ENCODE measurements at regions not wholly inside any gene's neighbourhood (a gene's known extent, or its start where the extent isn't known, plus 50 kb on each side); places are given as distances from the start of the nearest gene placed in this dataset.

GRCh38 chr1:83017276-83017675 lies 981.7 kb downstream of the TTLL7 start:
- TF ChIP-seq CTCF (IDR thresholded peaks at IDR 0.05; ENCODE audit: low read length) = no peak
- TF ChIP-seq EZH2 (IDR thresholded peaks at IDR 0.05; ENCODE audit: borderline replicate concordance, low read length) = no peak
- Histone ChIP-seq H3K9ac (ENCODE audit: low read length) (no peak overlapping the region), H3K27me3 (ENCODE audit: insufficient read depth, low read length) (no peaks in the 10 kb centered on the region)

GRCh38 chr1:83016354-83016849 lies 982.5 kb downstream of the TTLL7 start:
- Histone ChIP-seq H3F3A (ENCODE audit: insufficient read depth, low read length) (no peaks in the 10 kb centered on the region), H3K36me3 (ENCODE audit: insufficient read depth, low read length) (no peaks in the 10 kb centered on the region), H2AFZ (ENCODE audit: low read length) (no peak overlapping the region), H3K27me3 (ENCODE audit: insufficient read depth, low read length) (no peaks in the 10 kb centered on the region), H3K4me3 (ENCODE audit: low read depth, low read length, poor library complexity, severe bottlenecking) (no peak overlapping the region), H3K4me2 (ENCODE audit: low read length) (no peak overlapping the region), H3K4me1 (ENCODE audit: insufficient read depth, low read length, severe bottlenecking) (no peaks in the 10 kb centered on the region), H3K9ac (ENCODE audit: low read length) (no peak overlapping the region), H3K79me2 (ENCODE audit: insufficient read depth, low read length) (no peaks in the 10 kb centered on the region), H4K20me1 (ENCODE audit: insufficient read depth, low read length) (no peaks in the 10 kb centered on the region), H3K27ac (ENCODE audit: low read depth, low read length, poor library complexity, severe bottlenecking) (no peak overlapping the region), H3K9me3 (ENCODE audit: low read length) (no peaks in the 10 kb centered on the region), H3K9me2 (ENCODE audit: low read depth, low read length) (no peaks in the 10 kb centered on the region)
- TF ChIP-seq EZH2 (IDR thresholded peaks at IDR 0.05; ENCODE audit: borderline replicate concordance, low read length) (no peak), CTCF (IDR thresholded peaks at IDR 0.05; ENCODE audit: low read length) (no peak)

More at GRCh38 chr1:83017276-83017675, 981.7 kb downstream of the TTLL7 start:
- H4K20me1 ChIP-seq (ENCODE audit: insufficient read depth, low read length) = no peaks in the 10 kb centered on the region
- H3K9me2 ChIP-seq (ENCODE audit: low read depth, low read length) = no peaks in the 10 kb centered on the region
- H3K27ac ChIP-seq (ENCODE audit: low read depth, low read length, poor library complexity, severe bottlenecking) = no peak overlapping the region
- H3K79me2 ChIP-seq (ENCODE audit: insufficient read depth, low read length) = no peaks in the 10 kb centered on the region
- H3F3A ChIP-seq (ENCODE audit: insufficient read depth, low read length) = no peaks in the 10 kb centered on the region
- H3K4me2 ChIP-seq (ENCODE audit: low read length) = no peak overlapping the region
- H3K36me3 ChIP-seq (ENCODE audit: insufficient read depth, low read length) = no peaks in the 10 kb centered on the region
- H2AFZ ChIP-seq (ENCODE audit: low read length) = no peak overlapping the region
- H3K9me3 ChIP-seq (ENCODE audit: low read length) = no peaks in the 10 kb centered on the region
- no peaks in the 10 kb centered on the region for H3K4me1 ChIP-seq (ENCODE audit: insufficient read depth, low read length, severe bottlenecking)
- H3K4me3 ChIP-seq (ENCODE audit: low read depth, low read length, poor library complexity, severe bottlenecking) = no peak overlapping the region

GRCh38 chr1:83015163-83015562 lies 983.8 kb downstream of the TTLL7 start:
- Histone ChIP-seq H3K9me3 (ENCODE audit: low read length) (no peaks in the 10 kb centered on the region), H3K4me3 (ENCODE audit: low read depth, low read length, poor library complexity, severe bottlenecking) (no peak overlapping the region), H3K9me2 (ENCODE audit: low read depth, low read length) (no peaks in the 10 kb centered on the region), H3F3A (ENCODE audit: insufficient read depth, low read length) (no peaks in the 10 kb centered on the region), H2AFZ (ENCODE audit: low read length) (no peak overlapping the region), H3K79me2 (ENCODE audit: insufficient read depth, low read length) (no peaks in the 10 kb centered on the region), H3K27me3 (ENCODE audit: insufficient read depth, low read length) (no peaks in the 10 kb centered on the region), H3K27ac (ENCODE audit: low read depth, low read length, poor library complexity, severe bottlenecking) (no peak overlapping the region), H3K9ac (ENCODE audit: low read length) (no peak overlapping the region), H3K36me3 (ENCODE audit: insufficient read depth, low read length) (no peaks in the 10 kb centered on the region), H3K4me2 (ENCODE audit: low read length) (no peak overlapping the region), H3K4me1 (ENCODE audit: insufficient read depth, low read length, severe bottlenecking) (no peaks in the 10 kb centered on the region), H4K20me1 (ENCODE audit: insufficient read depth, low read length) (no peaks in the 10 kb centered on the region)
- no peak for TF ChIP-seq EZH2 (IDR thresholded peaks at IDR 0.05; ENCODE audit: borderline replicate concordance, low read length)
- TF ChIP-seq CTCF (IDR thresholded peaks at IDR 0.05; ENCODE audit: low read length) = no peak
